GM18909 (cell line): ENCODE measurements at regions not wholly inside any gene's neighbourhood (a gene's known extent, or its start where the extent isn't known, plus 50 kb on each side); places are given as distances from the start of the nearest gene placed in this dataset.

Experiments used
- ATAC-seq: cut with Tn5 transposase; IDR thresholded peaks from one replicate; pipeline ENCODE4 v1.9.1; 2021; ENCODE audit warnings: mild to moderate bottlenecking; ENCODE audit not compliant: unreplicated experiment, poor library complexity

DNA sequence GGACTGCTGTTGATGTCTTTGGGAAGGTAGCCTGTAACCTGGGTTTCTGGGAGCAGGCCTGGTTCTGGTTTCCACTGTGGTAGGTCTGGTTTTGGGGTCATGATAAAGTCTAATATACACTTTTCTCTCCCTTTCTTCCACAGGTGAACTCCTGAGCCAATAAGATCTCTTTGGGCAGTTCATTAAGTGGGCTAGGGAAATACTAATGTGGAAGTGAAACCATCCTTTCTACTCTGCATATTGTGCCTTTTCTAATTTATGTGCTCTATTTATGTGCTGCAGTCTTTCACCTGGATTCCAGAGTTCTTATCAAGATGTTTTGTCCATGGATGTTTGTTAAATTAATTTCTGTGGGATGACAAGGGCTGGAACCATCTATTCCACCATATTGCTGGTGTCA is 165.7 kb upstream of the PTPRK start:
- peak; percentile 63 for ATAC-seq

DNA sequence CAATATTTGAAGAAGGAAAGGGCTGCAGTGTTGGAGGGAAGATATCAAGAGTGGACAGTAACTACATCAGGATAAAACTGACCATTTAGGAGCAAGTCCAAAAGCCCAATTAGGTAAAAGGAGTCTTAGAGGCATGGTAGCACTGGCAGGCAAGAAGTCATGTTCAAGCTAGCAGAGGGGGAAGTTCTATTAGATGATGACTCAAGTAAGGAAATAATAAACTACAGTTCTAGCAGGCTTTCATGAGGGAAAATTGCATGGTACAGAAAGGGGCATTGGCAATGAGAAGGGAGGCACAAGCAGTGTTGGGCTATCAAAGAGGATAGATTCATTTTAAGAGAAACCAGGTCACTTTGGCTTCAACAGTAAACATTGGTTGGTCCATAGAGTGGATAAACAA is 156.1 kb upstream of the PTPRK start:
- ATAC-seq = no peak

DNA sequence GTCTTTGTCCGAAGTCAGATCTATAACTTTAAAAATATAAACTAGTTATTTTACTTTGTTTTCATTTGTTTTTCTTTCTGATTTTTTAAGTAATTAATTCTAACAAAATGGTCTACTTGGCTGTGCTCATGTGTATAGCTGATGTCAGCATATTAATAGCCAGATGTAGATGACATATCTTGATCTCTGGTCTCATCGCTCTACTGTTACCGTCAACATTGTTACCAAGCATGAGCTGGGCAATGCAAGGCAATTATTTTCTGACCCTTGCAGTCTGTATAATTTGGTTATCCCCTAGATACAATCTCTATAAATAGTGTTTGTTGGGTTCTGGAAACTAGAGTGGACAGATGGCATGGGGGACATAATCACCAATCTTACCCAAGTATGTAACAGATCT is 151.6 kb upstream of the PTPRK start:
- no peak for ATAC-seq

- ATAC-seq = no peak
Observed at GRCh38 chr6:128667339-128667858, 147.0 kb upstream of the PTPRK start.

GRCh38 chr6:128666405-128666804 is 146.0 kb upstream of the PTPRK start:
- ATAC-seq = no peak

DNA sequence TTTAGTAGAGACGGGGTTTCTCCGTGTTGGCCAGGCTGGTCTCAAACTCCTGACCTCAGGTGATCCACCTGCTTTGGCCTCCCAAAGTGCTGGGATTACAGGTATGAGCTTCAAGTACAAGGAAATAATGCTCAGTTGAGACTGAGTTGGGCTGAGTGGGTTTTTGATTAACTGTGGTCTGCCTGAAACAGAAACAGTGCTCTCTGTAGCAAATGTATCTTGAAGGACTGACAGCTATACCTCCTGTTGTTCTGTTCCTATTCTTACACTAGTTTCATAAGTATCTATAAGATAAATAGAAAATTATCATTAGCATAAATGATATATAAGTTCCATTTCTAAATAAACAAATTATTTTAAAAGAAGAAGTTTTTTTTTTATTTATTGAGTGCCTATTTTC is 142.8 kb upstream of the PTPRK start:
- peak; percentile 81 for ATAC-seq

- no peak for ATAC-seq
Observed at GRCh38 chr6:128659878-128660622, 139.7 kb upstream of the PTPRK start.

GRCh38 chr6:128659276-128659675 is 138.9 kb upstream of the PTPRK start:
- ATAC-seq = no peak

GRCh38 chr6:128657181-128657580 is 136.8 kb upstream of the PTPRK start:
- ATAC-seq = no peak

DNA sequence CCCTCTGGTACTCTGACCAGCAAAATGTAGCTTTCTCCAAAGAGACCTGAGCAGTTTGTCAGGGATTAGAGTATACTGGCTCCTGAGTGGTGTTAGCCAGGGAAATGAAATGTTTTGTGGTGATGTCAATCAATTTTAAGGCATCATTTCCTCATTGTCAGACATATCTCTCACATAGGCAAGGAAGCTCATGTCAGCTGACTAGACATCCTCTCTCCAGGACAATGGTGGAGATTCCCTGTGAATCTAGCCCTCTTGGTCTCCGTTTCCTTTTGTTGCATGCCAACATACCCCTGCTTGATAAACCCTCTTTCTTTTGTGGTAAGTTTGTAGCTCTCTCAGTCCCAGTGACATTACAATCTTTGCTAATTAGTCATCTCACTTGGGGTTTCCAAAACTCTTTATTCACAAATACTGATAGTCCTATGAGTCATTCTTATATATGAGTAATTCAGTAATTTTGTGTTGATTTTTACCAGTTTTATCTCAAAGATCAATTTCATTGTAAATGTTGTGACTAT is 135.6 kb upstream of the PTPRK start:
- ATAC-seq = peak; percentile 88

DNA sequence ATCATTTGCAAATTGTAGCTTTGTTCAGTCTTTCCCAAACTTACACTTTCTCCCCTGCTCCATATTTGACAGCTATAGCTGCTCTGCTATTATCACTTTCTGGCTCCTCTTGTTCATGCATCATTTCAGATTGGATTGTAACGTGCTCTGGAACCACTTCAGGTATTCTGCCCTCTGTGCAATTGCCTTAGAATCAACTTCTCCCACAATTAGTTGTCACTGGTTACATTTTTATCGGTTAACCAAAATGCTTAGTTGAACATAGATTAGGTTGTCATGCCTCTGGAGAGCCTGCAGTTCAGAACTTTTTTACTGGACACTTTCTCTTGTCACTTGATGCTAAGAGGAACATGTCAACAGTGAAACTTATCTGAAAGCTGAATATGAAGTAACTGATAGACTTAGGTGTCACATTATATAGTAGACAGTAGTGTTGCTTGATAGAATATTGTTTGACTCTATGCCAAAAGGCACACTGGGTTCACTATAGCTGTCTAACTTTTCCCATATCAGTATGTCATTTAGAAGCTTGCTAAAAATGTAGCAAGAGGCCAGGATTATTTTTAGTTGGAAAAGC is 127.7 kb upstream of the PTPRK start:
- ATAC-seq = no peak

DNA sequence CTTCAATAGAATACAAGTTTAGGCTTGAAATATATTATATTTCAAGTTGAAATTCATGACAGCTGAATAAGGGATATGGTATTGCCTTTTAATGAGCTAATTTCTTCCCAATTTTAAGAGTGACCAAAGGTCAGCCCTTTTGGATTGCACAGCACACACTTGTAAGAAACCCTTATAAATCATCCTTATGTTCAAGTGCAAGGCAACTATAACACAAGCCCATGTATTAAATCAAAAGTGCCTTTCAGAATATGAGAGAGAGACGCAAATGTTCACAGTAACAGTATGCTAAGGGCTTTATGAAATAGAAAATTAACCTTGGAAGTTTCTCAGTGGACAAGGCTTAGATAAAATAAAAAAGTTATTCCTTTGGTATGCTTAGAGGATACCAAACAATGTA is 121.7 kb upstream of the PTPRK start:
- ATAC-seq = no peak

DNA sequence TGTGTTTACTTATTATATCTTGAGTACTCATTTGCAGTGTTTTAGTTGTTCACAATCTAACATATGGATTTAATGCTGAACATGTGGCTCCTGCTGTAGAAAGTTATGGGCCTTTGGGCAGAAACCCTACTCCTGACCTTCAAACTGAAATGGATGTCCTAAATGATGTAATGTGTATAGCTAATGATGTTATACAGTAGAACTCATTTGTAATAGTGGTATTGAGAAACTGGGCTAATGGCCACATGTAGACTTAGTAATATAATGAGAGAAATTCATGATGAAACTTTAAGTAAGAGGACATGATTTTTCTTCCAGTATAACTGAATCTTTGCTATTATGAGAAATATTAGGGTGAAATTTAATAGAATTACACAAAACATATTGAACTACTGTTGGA is 121.3 kb upstream of the PTPRK start:
- no peak for ATAC-seq

DNA sequence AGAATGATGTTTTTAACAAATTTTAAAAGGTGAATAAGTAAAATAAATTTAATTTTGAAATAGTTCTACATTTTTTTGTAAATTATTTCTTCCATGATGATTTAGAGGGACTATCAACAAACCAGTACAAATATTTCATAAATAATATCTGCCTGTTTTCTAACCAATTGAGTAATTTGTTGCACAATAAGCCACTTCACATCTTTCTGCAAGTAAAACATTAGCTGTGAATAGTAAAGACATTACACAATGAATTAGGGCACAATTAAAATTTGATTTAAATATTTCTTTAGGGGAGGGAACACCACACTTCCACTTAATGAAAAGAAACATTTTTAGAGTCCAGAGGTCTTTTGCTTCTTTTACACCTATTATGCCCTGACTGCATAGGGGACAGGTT is 118.4 kb upstream of the PTPRK start:
- ATAC-seq = no peak

GRCh38 chr6:128635219-128635618 is 114.8 kb upstream of the PTPRK start:
- ATAC-seq = no peak

GRCh38 chr6:128632131-128632530 is 111.7 kb upstream of the PTPRK start:
- ATAC-seq = no peak

DNA sequence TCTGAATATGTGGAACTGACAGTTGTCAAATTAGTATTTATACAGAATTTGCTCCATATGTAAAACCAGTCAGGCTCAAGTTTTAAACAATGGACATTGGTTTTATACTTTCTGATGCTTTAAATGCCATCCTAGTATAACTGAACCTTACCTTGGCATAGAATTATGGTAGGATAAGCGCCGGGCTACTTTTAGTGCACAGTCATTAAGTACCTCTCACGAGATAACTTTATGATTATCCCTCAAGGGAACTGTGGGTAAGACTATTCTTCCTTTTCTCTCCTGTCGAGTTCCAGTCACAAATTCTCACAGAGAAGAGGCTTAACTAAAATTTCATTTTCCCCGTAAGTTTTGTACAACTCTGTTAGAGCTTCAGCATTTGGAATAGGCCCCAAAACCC is 110.6 kb upstream of the PTPRK start:
- ATAC-seq = no peak

DNA sequence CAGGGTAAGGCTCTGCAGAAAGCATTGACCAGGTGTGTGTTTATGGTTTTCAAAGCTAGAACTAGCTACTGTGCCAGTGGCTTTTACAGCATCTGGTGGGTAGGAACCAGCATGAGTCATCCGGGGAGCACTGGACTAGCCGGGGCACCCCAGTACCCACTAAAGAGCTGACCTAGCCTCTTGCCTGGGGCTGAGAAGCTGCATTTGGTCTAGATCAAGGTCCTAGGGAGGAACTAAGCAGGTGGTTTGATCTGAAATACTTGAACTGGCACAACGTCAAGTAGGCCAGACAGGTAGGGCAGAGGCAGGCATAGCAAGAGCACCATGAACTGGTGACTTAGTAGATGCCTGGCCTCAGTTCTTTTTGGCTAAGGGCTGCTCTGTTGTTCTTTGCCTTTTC is 109.8 kb upstream of the PTPRK start:
- ATAC-seq = no peak

- ATAC-seq = no peak
Observed at GRCh38 chr6:128617285-128617684, 96.9 kb upstream of the PTPRK start.

GRCh38 chr6:128616342-128616741 is 95.9 kb upstream of the PTPRK start:
- ATAC-seq = no peak

DNA sequence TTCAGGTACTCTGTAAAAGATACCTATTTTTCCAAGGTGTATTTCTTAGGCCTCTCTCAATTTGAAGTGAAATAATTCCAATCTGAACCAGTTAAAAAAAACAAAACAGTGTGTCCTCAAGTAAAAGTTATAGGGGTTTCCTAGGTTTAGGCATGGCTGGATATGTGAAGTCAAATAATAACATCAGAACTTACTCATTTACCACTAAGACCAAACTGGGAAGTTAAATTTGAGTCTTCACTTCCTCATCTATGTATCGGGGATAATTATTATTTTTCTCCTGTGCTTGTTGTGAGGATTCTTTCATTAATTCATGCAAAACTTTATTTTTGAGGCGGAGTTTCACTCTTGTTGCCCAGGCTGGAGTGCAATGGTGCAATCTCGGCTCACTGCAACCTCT is 86.2 kb upstream of the PTPRK start:
- peak; percentile 67 for ATAC-seq

GRCh38 chr6:128605961-128606360 is 85.6 kb upstream of the PTPRK start:
- ATAC-seq = no peak
